ENCODE measurements at regions not wholly inside any gene's neighbourhood (a gene's known extent, or its start where the extent isn't known, plus 50 kb on each side); places are given as distances from the start of the nearest gene placed in this dataset.

GRCh38 chr15:69793431-69793780 lies 304.3 kb downstream of the TLE3 start:
- no peak for TF ChIP-seq CTCF (IDR thresholded peaks at IDR 0.05)
- no peak for ATAC-seq

GRCh38 chr15:69793781-69794451 lies 303.8 kb downstream of the TLE3 start:
- Mint-ChIP-seq H3K36me3 (no peaks in the 10 kb centered on the region), H3K27me3 (ENCODE audit: low read depth in 2 of 2) (peaks cover 27 to 55% of the 10 kb centered on the region in 2 donors), H3K27ac (no peak overlapping the region), H3K4me1 (no peaks in the 10 kb centered on the region), H3K4me3 (no peak overlapping the region), H3K9me3 (no peaks in the 10 kb centered on the region)
- DNase-seq (no peak), ATAC-seq (no peak)
- H3K4me3 ChIP-seq (ENCODE audit: low read length) = no peak overlapping the region
- H3K36me3 ChIP-seq (ENCODE audit: control insufficient read depth, insufficient read depth, low read length) = no peaks in the 10 kb centered on the region
- peaks cover 3% of the 10 kb centered on the region for H3K27me3 ChIP-seq (ENCODE audit: control insufficient read depth, insufficient read depth, low read length)
- no peak for TF ChIP-seq CTCF (IDR thresholded peaks at IDR 0.05)
- no peaks in the 10 kb centered on the region for H3K4me1 ChIP-seq (ENCODE audit: control insufficient read depth, insufficient read depth, low read length)
- H3K9me3 ChIP-seq (ENCODE audit: control insufficient read depth, insufficient read depth, low read length) = peaks cover 7% of the 10 kb centered on the region
- intact Hi-C loops (cut with micrococcal nuclease) = no loop called here
- no peak overlapping the region for H3K27ac ChIP-seq (ENCODE audit: low read length)
- 84% methylated on average over 9 of the region's 9 CpGs for WGBS (ENCODE audit: insufficient coverage)

More at GRCh38 chr15:69793431-69793780, 304.3 kb downstream of the TLE3 start:
- no peak overlapping the region for H3K4me3 Mint-ChIP-seq
- WGBS (ENCODE audit: insufficient coverage) = 90% methylated on average over 9 of the region's 9 CpGs
- peaks cover 7% of the 10 kb centered on the region for H3K9me3 ChIP-seq (ENCODE audit: control insufficient read depth, insufficient read depth, low read length)
- no peaks in the 10 kb centered on the region for H3K36me3 ChIP-seq (ENCODE audit: control insufficient read depth, insufficient read depth, low read length)
- intact Hi-C loops (cut with micrococcal nuclease) = no loop called here
- no peaks in the 10 kb centered on the region for H3K4me1 Mint-ChIP-seq
- H3K27me3 ChIP-seq (ENCODE audit: control insufficient read depth, insufficient read depth, low read length) = peaks cover 3% of the 10 kb centered on the region
- no peak for DNase-seq
- H3K9me3 Mint-ChIP-seq = no peaks in the 10 kb centered on the region
- peaks cover 25 to 56% of the 10 kb centered on the region in 2 donors for H3K27me3 Mint-ChIP-seq (ENCODE audit: low read depth in 2 of 2)
- no peaks in the 10 kb centered on the region for H3K36me3 Mint-ChIP-seq
- no peaks in the 10 kb centered on the region for H3K4me1 ChIP-seq (ENCODE audit: control insufficient read depth, insufficient read depth, low read length)
- no peak overlapping the region for H3K27ac Mint-ChIP-seq
- H3K27ac ChIP-seq (ENCODE audit: low read length) = no peak overlapping the region
- no peak overlapping the region for H3K4me3 ChIP-seq (ENCODE audit: low read length)

- Histone ChIP-seq H3K4me3 (ENCODE audit: low read length) (no peak overlapping the region), H3K4me1 (ENCODE audit: control insufficient read depth, insufficient read depth, low read length) (no peaks in the 10 kb centered on the region), H3K9me3 (ENCODE audit: control insufficient read depth, insufficient read depth, low read length) (peaks cover 7% of the 10 kb centered on the region), H3K27me3 (ENCODE audit: control insufficient read depth, insufficient read depth, low read length) (peaks cover 3% of the 10 kb centered on the region), H3K27ac (ENCODE audit: low read length) (no peak overlapping the region), H3K36me3 (ENCODE audit: control insufficient read depth, insufficient read depth, low read length) (no peaks in the 10 kb centered on the region)
- Mint-ChIP-seq H3K36me3 (no peaks in the 10 kb centered on the region), H3K4me3 (no peak overlapping the region), H3K9me3 (no peaks in the 10 kb centered on the region), H3K27ac (no peak overlapping the region), H3K4me1 (no peaks in the 10 kb centered on the region), H3K27me3 (ENCODE audit: low read depth in 2 of 2) (peaks cover 27 to 47% of the 10 kb centered on the region in 2 donors)
- intact Hi-C loops (cut with micrococcal nuclease) = no loop called here
- no peak for TF ChIP-seq CTCF (IDR thresholded peaks at IDR 0.05)
- 86% methylated on average over 9 of the region's 11 CpGs for WGBS (ENCODE audit: insufficient coverage)
- DNase-seq (no peak), ATAC-seq (no peak)
Measured at GRCh38 chr15:69794645-69795469, 302.9 kb downstream of the TLE3 start.
